Lower lobe of right lung (tissue), 2 donors: ENCODE measurements at regions not wholly inside any gene's neighbourhood (a gene's known extent, or its start where the extent isn't known, plus 50 kb on each side); places are given as distances from the start of the nearest gene placed in this dataset.

Experiments used
- ATAC-seq, 2 donors: fragments of 200-7000 bp; cut with Tn5 transposase; one replicate each; pipeline ENCODE4 v1.9.1; 2020 to 2022; ENCODE audit warnings: mild to moderate bottlenecking in 2 of 2, moderate library complexity in 2 of 2
- DNase-seq: peaks from one replicate; pipeline ENCODE4 v3.0.0-alpha.2; 2020
- H3K27ac ChIP-seq: fragments of 200-600 bp; one replicate; pipeline ENCODE4 v1.8.0; 2022
- H3K27me3 ChIP-seq: fragments of 200-600 bp; one replicate; pipeline ENCODE4 v1.8.0; 2022; ENCODE audit warnings: low read depth
- H3K36me3 ChIP-seq: fragments of 200-600 bp; one replicate; pipeline ENCODE4 v1.8.0; 2022; ENCODE audit warnings: mild to moderate bottlenecking
- H3K4me1 ChIP-seq: fragments of 200-600 bp; one replicate; pipeline ENCODE4 v1.8.0; 2022
- H3K4me3 ChIP-seq: fragments of 200-600 bp; one replicate; pipeline ENCODE4 v1.8.0; 2022; ENCODE audit warnings: mild to moderate bottlenecking
- H3K9me3 ChIP-seq: fragments of 200-600 bp; one replicate; pipeline ENCODE4 v1.8.0; 2022
- intact Hi-C: fragments of 100-400 bp; cut with DNase I; formaldehyde crosslinking; loops from one replicate; pipeline ENCODE4 v1.11.0; 2022
- TF ChIP-seq, protein P1 (sequence below): fragments of 200-600 bp; IDR thresholded peaks from one replicate; pipeline ENCODE4 v1.8.0; 2022; ENCODE audit warnings: antibody characterized with exemption, mild to moderate bottlenecking
- donor health status: DM: no; HTN: yes; CAD: no; lungs with severe emphysema.

DNA sequence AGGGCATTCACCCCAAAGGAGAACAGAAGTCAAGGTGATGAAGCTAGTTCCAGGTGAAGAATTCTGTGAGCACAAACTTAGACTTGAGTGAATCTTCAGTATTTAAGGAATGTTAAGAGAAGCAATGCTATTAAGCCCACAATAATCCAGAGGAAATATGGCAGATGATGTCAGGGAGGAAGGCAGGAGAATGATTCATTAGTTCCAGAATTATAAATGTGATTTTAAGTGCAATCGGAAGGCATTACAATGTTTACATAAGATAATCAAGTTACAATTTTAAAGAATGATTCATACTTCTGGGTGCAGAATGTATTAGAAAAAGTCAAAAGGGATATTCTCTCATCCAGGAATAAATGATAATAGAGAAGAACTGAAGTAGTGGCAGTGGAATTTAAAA lies 545.2 kb upstream of the BRINP3 start:
- ATAC-seq (no peak), DNase-seq (no peak)
- H3K4me1 ChIP-seq, result no peaks in the 10 kb centered on the region
- H3K36me3 ChIP-seq, result no peaks in the 10 kb centered on the region
- no peaks in the 10 kb centered on the region for H3K9me3 ChIP-seq
- no peak overlapping the region for H3K4me3 ChIP-seq
- H3K27ac ChIP-seq, result no peak overlapping the region
- H3K27me3 ChIP-seq, result no peaks in the 10 kb centered on the region
- intact Hi-C loops, result no loop called here
- TF ChIP-seq, protein P1, sequence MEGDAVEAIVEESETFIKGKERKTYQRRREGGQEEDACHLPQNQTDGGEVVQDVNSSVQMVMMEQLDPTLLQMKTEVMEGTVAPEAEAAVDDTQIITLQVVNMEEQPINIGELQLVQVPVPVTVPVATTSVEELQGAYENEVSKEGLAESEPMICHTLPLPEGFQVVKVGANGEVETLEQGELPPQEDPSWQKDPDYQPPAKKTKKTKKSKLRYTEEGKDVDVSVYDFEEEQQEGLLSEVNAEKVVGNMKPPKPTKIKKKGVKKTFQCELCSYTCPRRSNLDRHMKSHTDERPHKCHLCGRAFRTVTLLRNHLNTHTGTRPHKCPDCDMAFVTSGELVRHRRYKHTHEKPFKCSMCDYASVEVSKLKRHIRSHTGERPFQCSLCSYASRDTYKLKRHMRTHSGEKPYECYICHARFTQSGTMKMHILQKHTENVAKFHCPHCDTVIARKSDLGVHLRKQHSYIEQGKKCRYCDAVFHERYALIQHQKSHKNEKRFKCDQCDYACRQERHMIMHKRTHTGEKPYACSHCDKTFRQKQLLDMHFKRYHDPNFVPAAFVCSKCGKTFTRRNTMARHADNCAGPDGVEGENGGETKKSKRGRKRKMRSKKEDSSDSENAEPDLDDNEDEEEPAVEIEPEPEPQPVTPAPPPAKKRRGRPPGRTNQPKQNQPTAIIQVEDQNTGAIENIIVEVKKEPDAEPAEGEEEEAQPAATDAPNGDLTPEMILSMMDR, result no peak

DNA sequence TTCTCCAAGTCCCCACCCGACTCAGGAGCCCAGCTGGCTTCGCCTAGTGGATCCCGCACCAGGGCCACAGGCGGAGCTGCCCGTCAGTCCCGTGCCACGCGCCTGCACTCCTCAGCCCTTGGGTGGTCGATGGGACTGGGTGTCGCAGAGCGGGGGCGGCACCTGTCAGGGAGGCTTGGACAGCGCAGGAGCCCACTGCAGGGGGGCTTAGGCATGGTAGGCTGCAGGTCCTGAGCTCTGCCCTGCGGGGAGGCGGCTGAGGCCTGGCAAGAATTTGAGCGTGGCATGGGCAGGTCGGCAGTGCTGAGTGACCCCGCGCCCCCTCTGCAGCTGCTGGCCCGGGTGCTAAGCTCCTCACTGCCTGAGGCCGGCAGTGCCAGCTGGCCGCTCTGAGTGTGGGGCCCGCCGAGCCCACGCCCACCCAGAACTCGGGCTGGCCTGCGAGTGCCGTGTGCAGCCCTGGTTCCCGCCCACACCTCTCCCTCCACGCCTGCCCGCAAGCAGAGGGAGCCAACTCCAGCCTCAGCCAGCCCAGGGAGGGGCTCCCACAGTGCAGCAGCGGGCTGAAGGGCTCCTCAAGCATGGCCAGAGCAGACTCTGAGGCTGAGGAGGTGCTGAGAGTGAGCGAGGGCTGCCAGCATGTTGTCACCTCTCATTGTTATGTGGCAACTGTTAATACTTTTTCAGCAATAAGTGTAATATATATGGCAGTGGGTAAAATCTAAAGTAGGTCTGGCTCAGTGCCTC lies 548.4 kb upstream of the BRINP3 start:
- Histone ChIP-seq H3K36me3 (no peaks in the 10 kb centered on the region), H3K4me1 (no peaks in the 10 kb centered on the region), H3K4me3 (no peak overlapping the region), H3K27me3 (no peaks in the 10 kb centered on the region), H3K27ac (no peak overlapping the region), H3K9me3 (no peaks in the 10 kb centered on the region)
- intact Hi-C loops, result no loop called here
- ATAC-seq (peak in 1 of 2 donors; percentile 51), DNase-seq (no peak)
- TF ChIP-seq, protein P1, result no peak

DNA sequence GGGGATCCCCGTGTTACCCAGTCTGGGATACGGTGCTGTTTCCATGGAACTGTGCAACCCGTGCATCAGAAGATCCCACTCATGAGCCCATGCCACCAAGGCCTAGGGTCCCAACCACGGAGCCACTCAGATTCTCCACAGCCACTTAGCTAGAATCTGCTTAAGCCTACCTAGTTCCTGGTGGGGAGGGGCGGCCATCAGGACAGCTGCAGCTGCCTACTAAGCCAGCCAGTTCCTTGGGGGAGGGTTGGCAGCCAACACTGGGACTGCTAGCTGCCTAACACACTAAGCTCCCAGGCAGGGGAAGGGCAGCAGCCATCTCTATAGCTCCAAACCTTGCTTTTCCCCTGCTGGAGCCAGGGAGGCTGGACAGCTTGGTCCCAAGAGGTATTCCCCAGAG lies 549.2 kb upstream of the BRINP3 start:
- Histone ChIP-seq H3K27ac (no peak overlapping the region), H3K27me3 (no peaks in the 10 kb centered on the region), H3K36me3 (no peaks in the 10 kb centered on the region), H3K4me3 (no peak overlapping the region), H3K4me1 (no peaks in the 10 kb centered on the region), H3K9me3 (no peaks in the 10 kb centered on the region)
- TF ChIP-seq, protein P1, result no peak
- DNase-seq (no peak), ATAC-seq (no peak)
- intact Hi-C loops, result no loop called here

DNA sequence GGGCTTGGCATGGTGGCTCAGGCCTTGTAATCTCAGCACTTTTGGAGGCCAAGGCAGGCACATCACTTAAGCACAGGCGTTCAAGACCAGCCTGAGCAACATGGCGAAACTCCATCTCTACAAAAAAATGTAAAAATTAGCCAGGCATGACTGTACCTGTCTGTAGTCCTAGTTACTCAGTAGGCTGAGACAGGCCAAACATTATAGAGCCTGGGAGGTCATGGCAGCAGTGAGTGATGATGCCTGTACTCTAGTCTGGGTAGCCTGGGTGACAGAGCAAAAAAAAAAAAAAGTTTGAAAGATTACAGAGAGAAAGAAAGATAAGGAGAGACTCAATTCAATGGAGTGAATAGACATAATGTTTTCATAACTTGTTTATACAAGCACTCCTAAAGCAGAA lies 556.5 kb upstream of the BRINP3 start:
- H3K4me3 ChIP-seq, result no peak overlapping the region
- TF ChIP-seq, protein P1, result no peak
- no peaks in the 10 kb centered on the region for H3K36me3 ChIP-seq
- intact Hi-C loops, result no loop called here
- H3K9me3 ChIP-seq, result peaks cover 4% of the 10 kb centered on the region
- DNase-seq, result no peak
- H3K4me1 ChIP-seq, result no peaks in the 10 kb centered on the region
- H3K27ac ChIP-seq, result no peak overlapping the region
- no peak for ATAC-seq
- no peaks in the 10 kb centered on the region for H3K27me3 ChIP-seq

DNA sequence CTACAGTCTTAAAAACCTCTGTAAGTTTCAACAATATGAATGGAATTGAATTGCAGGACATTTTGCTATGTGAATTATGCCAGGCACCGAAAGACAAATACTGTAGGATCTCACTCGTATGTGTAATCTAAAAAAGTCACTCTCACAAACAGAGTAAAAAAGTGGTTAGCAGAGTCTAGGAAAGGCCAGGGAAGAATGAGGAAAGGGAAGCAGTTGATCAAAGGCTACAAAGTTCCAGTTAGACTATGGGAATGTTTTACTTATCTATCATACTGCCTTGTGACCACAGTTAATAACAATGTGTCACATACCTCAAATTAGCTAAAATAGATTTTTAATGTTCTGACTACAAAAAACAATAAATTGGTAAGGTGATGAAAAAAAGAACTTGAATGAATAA lies 565.4 kb upstream of the BRINP3 start:
- Histone ChIP-seq H3K4me3 (no peak overlapping the region), H3K4me1 (no peaks in the 10 kb centered on the region), H3K27ac (no peak overlapping the region), H3K9me3 (no peaks in the 10 kb centered on the region), H3K36me3 (no peaks in the 10 kb centered on the region), H3K27me3 (no peaks in the 10 kb centered on the region)
- DNase-seq (no peak), ATAC-seq (no peak)
- TF ChIP-seq, protein P1, result no peak
- intact Hi-C loops, result no loop called here
